Endothelial cell of umbilical vein (primary cell): ENCODE measurements at regions not wholly inside any gene's neighbourhood (a gene's known extent, or its start where the extent isn't known, plus 50 kb on each side); places are given as distances from the start of the nearest gene placed in this dataset.

Experiments
- BruUV-seq: library from RNA; stranded (reverse); fragments of 400-500 nt; replicated peaks from 2 replicates; lab custom pipeline; 2021; lab: Mats Ljungman, UMichigan
- CTCF ChIA-PET: fragments of 300-600, 350-600 bp; sonication (Branson Sonifier 250); formaldehyde crosslinking; loops from one replicate; lab custom pipeline; 2021; ENCODE audit warnings: antibody characterized with exemption, inconsistent platforms; lab: Charles Lee
- POLR2A ChIA-PET: fragments of 300-600, 350-600 bp; sonication (Branson Sonifier 250); formaldehyde crosslinking; loops from one replicate; lab custom pipeline; 2021; ENCODE audit warnings: antibody characterized with exemption, inconsistent platforms; lab: Charles Lee
- DNase-seq: peaks from one replicate; pipeline ENCODE4 v3.0.0-alpha.2; 2011; ENCODE audit warnings: low read depth, low spot score
- FAIRE-seq: peaks from 2 replicates; lab custom pipeline; 2011; peaks lifted over from hg19 to GRCh38; lab: Jason Lieb, UNC
- H2AFZ ChIP-seq: 2 replicates; pipeline ENCODE4 v1.6.0; 2012; ENCODE audit warnings: low read depth, low read length, control low read depth, inconsistent platforms
- H3K27ac ChIP-seq: 2 replicates; pipeline ENCODE4 v1.5.1; 2011; ENCODE audit warnings: low read depth, mild to moderate bottlenecking, control low read depth, low read length, moderate library complexity; ENCODE audit not compliant: insufficient read depth
- H3K27me3 ChIP-seq, 2 experiments: 2 replicates each; pipeline versions ENCODE4 v1.6.0 to v1.6.1; 2011; ENCODE audit warnings: low read length in 2 of 2, mixed read lengths in 1 of 2; ENCODE audit not compliant: control insufficient read depth in 2 of 2, insufficient read depth in 2 of 2
- H3K36me3 ChIP-seq, 2 experiments: 2 replicates in 1 of 2; 3 replicates in 1 of 2; pipeline ENCODE4 v1.5.1; 2011; ENCODE audit warnings: low read length in 2 of 2, mild to moderate bottlenecking in 1 of 2, moderate library complexity in 1 of 2; ENCODE audit not compliant: control insufficient read depth in 2 of 2, insufficient read depth in 2 of 2; ENCODE audit errors: extremely low read depth in 1 of 2
- H3K4me1 ChIP-seq: 3 replicates; pipeline ENCODE4 v1.5.1; 2011; ENCODE audit warnings: mild to moderate bottlenecking, low read length; ENCODE audit not compliant: control insufficient read depth, insufficient read depth; ENCODE audit errors: extremely low read depth
- H3K4me2 ChIP-seq: 2 replicates; pipeline ENCODE4 v1.6.1; 2011; ENCODE audit warnings: low read length, control low read depth, mixed read lengths; ENCODE audit not compliant: insufficient read depth
- H3K4me3 ChIP-seq, 3 experiments: fragments of 200-600 bp in 1 of 3; sonication (generic), shearing (Covaris generic) in 1 of 3; replicated peaks in 1 of 3; 2 replicates each; pipeline ENCODE4 v1.5.1; 2011 to 2016; ENCODE audit warnings: control low read depth in 3 of 3, low read length in 3 of 3, mild to moderate bottlenecking in 2 of 3, inconsistent platforms in 1 of 3, low read depth in 1 of 3, moderate library complexity in 1 of 3; ENCODE audit not compliant: insufficient read depth in 1 of 3
- H3K79me2 ChIP-seq: 2 replicates; pipeline ENCODE4 v1.6.0; 2012; ENCODE audit warnings: low read length, inconsistent platforms; ENCODE audit not compliant: control insufficient read depth, insufficient read depth
- H3K9ac ChIP-seq: replicated peaks from 2 replicates; pipeline ENCODE3; 2011; ENCODE audit warnings: low read length, control low read depth; ENCODE audit not compliant: insufficient read depth; ENCODE audit errors: extremely low read depth
- H3K9me1 ChIP-seq: replicated peaks from 3 replicates; pipeline ENCODE4 v1.6.0; 2011; ENCODE audit warnings: mild to moderate bottlenecking, low read length; ENCODE audit not compliant: control insufficient read depth, insufficient read depth; ENCODE audit errors: extremely low read depth
- H3K9me3 ChIP-seq: replicated peaks from 2 replicates; pipeline ENCODE4 v1.5.1; 2012; ENCODE audit warnings: low read length, inconsistent platforms; ENCODE audit not compliant: control insufficient read depth, insufficient read depth
- H4K20me1 ChIP-seq: replicated peaks from 2 replicates; pipeline ENCODE3; 2011; ENCODE audit warnings: mild to moderate bottlenecking, low read length; ENCODE audit not compliant: control insufficient read depth, insufficient read depth; ENCODE audit errors: extremely low read depth
- EZH2 ChIP-seq: IDR thresholded peaks from 2 replicates; pipeline ENCODE4 v1.6.1; 2012; ENCODE audit warnings: borderline replicate concordance, low read depth, mild to moderate bottlenecking, moderate library complexity, low read length, inconsistent platforms; ENCODE audit not compliant: severe bottlenecking
- FOS ChIP-seq: IDR thresholded peaks from 2 replicates; pipeline ENCODE4 v1.6.1; 2011; ENCODE audit warnings: mild to moderate bottlenecking, low read length, moderate library complexity, borderline replicate concordance; ENCODE audit not compliant: insufficient read depth
- GATA2 ChIP-seq: IDR thresholded peaks from 2 replicates; pipeline ENCODE4 v1.7.0; 2011; ENCODE audit warnings: low read depth, mild to moderate bottlenecking, moderate library complexity, mixed read lengths, low read length; ENCODE audit not compliant: insufficient read length, insufficient read depth
- JUN ChIP-seq: IDR thresholded peaks from 2 replicates; pipeline ENCODE4 v1.6.1; 2011; ENCODE audit warnings: borderline replicate concordance, low read depth; ENCODE audit not compliant: insufficient read length, insufficient read depth
- MAX ChIP-seq: IDR thresholded peaks from 2 replicates; pipeline ENCODE4 v1.6.1; 2011; ENCODE audit not compliant: insufficient read depth, insufficient read length
- MYC ChIP-seq: IDR thresholded peaks from one replicate; pipeline ENCODE4 v1.6.1; 2011; ENCODE audit warnings: mild to moderate bottlenecking, low read depth, low read length
- POLR2A ChIP-seq: IDR thresholded peaks from 2 replicates; pipeline ENCODE4 v1.6.1; 2012; ENCODE audit warnings: low read depth, mild to moderate bottlenecking, control low read depth, low read length
- POLR2AphosphoS5 ChIP-seq: IDR thresholded peaks from 2 replicates; pipeline ENCODE4 v1.6.1; 2012; ENCODE audit warnings: low read depth, mild to moderate bottlenecking, control low read depth, low read length, moderate library complexity; ENCODE audit not compliant: insufficient read depth
- dilution Hi-C: fragments of 300-500 bp; cut with MboI; formaldehyde crosslinking; loops from one replicate; pipeline ENCODE4 v1.15.0; 2019; ENCODE audit warnings: low sequenced_read_pairs; ENCODE audit not compliant: extremely low pct_ligation_motif_present
- intact Hi-C: fragments of 100-400 bp; cut with micrococcal nuclease; formaldehyde crosslinking; loops from one replicate; pipeline ENCODE4 v1.10.0; 2022
- TF ChIP-seq, protein P1 (sequence below), 2 donors: IDR thresholded peaks; 1 replicate in 1 of 2; 2 replicates in 1 of 2; pipeline ENCODE4 v1.5.1; 2011; ENCODE audit warnings: low read length in 2 of 2, mild to moderate bottlenecking in 2 of 2, moderate library complexity in 2 of 2, control low read depth in 1 of 2, inconsistent platforms in 1 of 2, low read depth in 1 of 2; ENCODE audit not compliant: insufficient read depth in 1 of 2; ENCODE audit errors: extremely low read depth in 1 of 2

DNA sequence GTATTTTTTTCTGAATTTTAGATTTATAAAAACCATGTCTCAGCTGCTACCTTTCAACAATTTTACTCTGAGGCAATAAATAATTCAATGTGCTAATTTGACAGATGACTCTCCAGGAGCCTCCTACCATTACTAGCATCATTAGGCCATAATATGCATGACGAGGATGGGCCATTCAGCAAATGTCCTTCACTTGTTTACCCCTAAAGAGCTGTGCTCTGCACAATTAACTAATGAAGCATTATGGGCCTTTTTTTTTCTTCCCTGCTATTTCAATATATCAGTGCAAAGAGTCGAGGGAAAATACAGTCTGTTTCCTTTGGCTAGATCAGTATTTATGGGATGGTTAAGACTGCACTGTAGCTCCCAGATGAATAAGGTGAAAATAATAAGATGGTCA is 627.2 kb downstream of the ISL1 start:
- FAIRE-seq: no peak
- H3K27ac ChIP-seq: no peak overlapping the region
- dilution Hi-C loops (no loop called here), intact Hi-C loops (no loop called here)
- no peaks in the 10 kb centered on the region for H3K79me2 ChIP-seq
- H3K9me3 ChIP-seq: no peaks in the 10 kb centered on the region
- H3K4me1 ChIP-seq: no peaks in the 10 kb centered on the region
- no peak overlapping the region for H3K9ac ChIP-seq
- H4K20me1 ChIP-seq: no peaks in the 10 kb centered on the region
- no peak overlapping the region for H3K4me2 ChIP-seq
- H3K9me1 ChIP-seq: no peaks in the 10 kb centered on the region
- no peak overlapping the region for H3K4me3 ChIP-seq
- no peaks in the 10 kb centered on the region for H3K36me3 ChIP-seq
- DNase-seq: no peak
- H3K27me3 ChIP-seq: no peaks in the 10 kb centered on the region
- ChIA-PET CTCF (interaction anchor here (1.0 to 1.2 kb wide), 2 partner anchors 346 to 1047 kb away, joined by 3 read pairs; no protein-coding TSS in a partner anchor), POLR2A (no interaction called here)
- TF ChIP-seq JUN (no peak), FOS (no peak), GATA2 (no peak), POLR2AphosphoS5 (no peak), EZH2 (no peak), MYC (no peak), POLR2A (no peak), MAX (no peak)
- TF ChIP-seq, protein P1, sequence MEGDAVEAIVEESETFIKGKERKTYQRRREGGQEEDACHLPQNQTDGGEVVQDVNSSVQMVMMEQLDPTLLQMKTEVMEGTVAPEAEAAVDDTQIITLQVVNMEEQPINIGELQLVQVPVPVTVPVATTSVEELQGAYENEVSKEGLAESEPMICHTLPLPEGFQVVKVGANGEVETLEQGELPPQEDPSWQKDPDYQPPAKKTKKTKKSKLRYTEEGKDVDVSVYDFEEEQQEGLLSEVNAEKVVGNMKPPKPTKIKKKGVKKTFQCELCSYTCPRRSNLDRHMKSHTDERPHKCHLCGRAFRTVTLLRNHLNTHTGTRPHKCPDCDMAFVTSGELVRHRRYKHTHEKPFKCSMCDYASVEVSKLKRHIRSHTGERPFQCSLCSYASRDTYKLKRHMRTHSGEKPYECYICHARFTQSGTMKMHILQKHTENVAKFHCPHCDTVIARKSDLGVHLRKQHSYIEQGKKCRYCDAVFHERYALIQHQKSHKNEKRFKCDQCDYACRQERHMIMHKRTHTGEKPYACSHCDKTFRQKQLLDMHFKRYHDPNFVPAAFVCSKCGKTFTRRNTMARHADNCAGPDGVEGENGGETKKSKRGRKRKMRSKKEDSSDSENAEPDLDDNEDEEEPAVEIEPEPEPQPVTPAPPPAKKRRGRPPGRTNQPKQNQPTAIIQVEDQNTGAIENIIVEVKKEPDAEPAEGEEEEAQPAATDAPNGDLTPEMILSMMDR (IDR thresholded peaks at IDR 0.05; ENCODE audit: extremely low read depth in 1 of 2, insufficient read depth in 1 of 2, low read depth in 1 of 2, low read length in 2 of 2): no peak
- no TSS peak for BruUV-seq
- no peak overlapping the region for H2AFZ ChIP-seq
